ENCODE measurements at regions not wholly inside any gene's neighbourhood (a gene's known extent, or its start where the extent isn't known, plus 50 kb on each side); places are given as distances from the start of the nearest gene placed in this dataset.

DNA sequence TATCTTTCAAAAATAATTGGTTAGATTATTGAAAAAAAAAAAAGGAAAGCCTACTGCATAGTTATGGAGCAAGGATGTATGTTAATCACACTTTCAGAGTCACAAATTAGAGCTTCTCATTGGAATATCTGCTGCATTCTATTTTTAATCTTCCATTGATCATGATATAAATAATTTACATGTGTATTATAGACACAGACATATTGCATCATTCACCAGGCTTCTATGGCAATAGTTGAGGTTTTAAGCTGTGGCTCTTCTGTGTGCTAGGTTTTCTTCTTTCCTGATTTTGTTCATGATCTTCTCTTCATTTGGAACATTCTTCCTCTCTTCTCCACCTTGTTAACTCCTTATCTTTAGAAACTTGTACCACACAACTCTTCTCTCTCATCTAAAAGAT, 123.2 kb upstream of the HMCN1 start:
- no peaks in the 10 kb centered on the region for H3K27me3 ChIP-seq
- no peaks in the 10 kb centered on the region for H3K36me3 ChIP-seq (replicated peaks; ENCODE audit: insufficient read depth, low read depth)
- H3K9me3 ChIP-seq (ENCODE audit: low read depth): no peaks in the 10 kb centered on the region
- H3K4me2 ChIP-seq: no peak overlapping the region
- no peak overlapping the region for H3K4me3 ChIP-seq
- TF ChIP-seq EZH2 (IDR thresholded peaks at IDR 0.05; ENCODE audit: borderline replicate concordance) (no peak), EZH2phosphoT487 (IDR thresholded peaks at IDR 0.05; ENCODE audit: low read depth, severe bottlenecking, unreplicated experiment) (no peak)
- TF ChIP-seq, protein P1, sequence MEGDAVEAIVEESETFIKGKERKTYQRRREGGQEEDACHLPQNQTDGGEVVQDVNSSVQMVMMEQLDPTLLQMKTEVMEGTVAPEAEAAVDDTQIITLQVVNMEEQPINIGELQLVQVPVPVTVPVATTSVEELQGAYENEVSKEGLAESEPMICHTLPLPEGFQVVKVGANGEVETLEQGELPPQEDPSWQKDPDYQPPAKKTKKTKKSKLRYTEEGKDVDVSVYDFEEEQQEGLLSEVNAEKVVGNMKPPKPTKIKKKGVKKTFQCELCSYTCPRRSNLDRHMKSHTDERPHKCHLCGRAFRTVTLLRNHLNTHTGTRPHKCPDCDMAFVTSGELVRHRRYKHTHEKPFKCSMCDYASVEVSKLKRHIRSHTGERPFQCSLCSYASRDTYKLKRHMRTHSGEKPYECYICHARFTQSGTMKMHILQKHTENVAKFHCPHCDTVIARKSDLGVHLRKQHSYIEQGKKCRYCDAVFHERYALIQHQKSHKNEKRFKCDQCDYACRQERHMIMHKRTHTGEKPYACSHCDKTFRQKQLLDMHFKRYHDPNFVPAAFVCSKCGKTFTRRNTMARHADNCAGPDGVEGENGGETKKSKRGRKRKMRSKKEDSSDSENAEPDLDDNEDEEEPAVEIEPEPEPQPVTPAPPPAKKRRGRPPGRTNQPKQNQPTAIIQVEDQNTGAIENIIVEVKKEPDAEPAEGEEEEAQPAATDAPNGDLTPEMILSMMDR (IDR thresholded peaks at IDR 0.05; ENCODE audit: poor library complexity): no peak
- no peaks in the 10 kb centered on the region for H3K79me2 ChIP-seq
- H3K9me2 ChIP-seq (replicated peaks; ENCODE audit: insufficient read depth): no peaks in the 10 kb centered on the region
- H2AFZ ChIP-seq: no peak overlapping the region
- H3K27ac ChIP-seq: no peak overlapping the region
- H4K20me1 ChIP-seq (ENCODE audit: insufficient read depth, poor library complexity, severe bottlenecking): no peaks in the 10 kb centered on the region
- DNase-seq (ENCODE audit: low spot score): no peak
- no peaks in the 10 kb centered on the region for H3K4me1 ChIP-seq (ENCODE audit: insufficient read depth)

DNA sequence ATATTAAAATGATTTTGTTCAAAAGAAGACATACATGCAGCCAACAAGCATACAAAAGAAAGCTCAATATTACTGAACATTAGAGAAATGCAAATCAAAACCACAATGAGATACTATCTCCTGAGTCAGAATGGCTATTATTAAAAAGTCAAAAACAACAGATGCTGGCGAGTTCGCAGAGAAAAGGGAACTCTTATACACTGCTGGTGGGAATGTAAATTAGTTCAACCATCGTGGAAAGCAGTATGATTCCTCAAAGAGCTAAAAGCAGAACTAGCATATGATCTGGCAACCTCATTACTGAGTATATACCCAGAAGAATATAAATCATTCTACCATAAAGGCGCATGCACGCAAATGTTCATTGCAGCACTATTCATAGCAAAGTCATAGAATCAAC, 126.0 kb upstream of the HMCN1 start:
- Histone ChIP-seq H3K27me3 (no peaks in the 10 kb centered on the region), H3K27ac (no peak overlapping the region), H3K4me2 (no peak overlapping the region), H4K20me1 (ENCODE audit: insufficient read depth, poor library complexity, severe bottlenecking) (no peaks in the 10 kb centered on the region), H3K4me1 (ENCODE audit: insufficient read depth) (no peaks in the 10 kb centered on the region), H3K9me3 (ENCODE audit: low read depth) (no peaks in the 10 kb centered on the region), H3K4me3 (no peak overlapping the region), H2AFZ (no peak overlapping the region), H3K36me3 (replicated peaks; ENCODE audit: insufficient read depth, low read depth) (no peaks in the 10 kb centered on the region), H3K9me2 (replicated peaks; ENCODE audit: insufficient read depth) (no peaks in the 10 kb centered on the region), H3K79me2 (no peaks in the 10 kb centered on the region)
- TF ChIP-seq EZH2phosphoT487 (IDR thresholded peaks at IDR 0.05; ENCODE audit: low read depth, severe bottlenecking, unreplicated experiment) (no peak), EZH2 (IDR thresholded peaks at IDR 0.05; ENCODE audit: borderline replicate concordance) (no peak)
- TF ChIP-seq, protein P1 (IDR thresholded peaks at IDR 0.05; ENCODE audit: poor library complexity): no peak
- no peak for DNase-seq (ENCODE audit: low spot score)
- WGBS (ENCODE audit: low lambda C conversion rate, missing lambda C conversion rate): 93% methylated on average over 5 of the region's 5 CpGs

DNA sequence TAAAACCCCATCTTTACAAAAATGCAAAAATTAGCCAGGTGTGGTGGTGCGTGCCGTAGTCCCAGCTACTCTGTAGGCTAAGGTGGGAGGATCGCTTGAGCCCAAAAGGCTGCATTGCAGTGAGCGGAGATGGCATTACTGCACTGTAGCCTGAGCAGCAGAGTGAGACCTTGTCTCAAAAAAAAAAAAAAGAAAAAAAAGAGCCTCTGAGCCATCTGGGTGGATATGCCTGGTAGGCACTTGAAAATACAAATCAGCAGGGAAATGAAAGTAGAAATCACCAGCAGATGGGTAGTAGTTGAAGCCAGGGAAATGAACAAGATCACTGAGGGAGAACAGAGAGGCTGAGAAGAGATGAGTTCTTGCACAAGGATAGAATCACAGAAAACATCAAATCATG, 131.0 kb upstream of the HMCN1 start:
- DNase-seq (ENCODE audit: low spot score): no peak
- no peak overlapping the region for H3K4me3 ChIP-seq
- no peaks in the 10 kb centered on the region for H4K20me1 ChIP-seq (ENCODE audit: insufficient read depth, poor library complexity, severe bottlenecking)
- no peaks in the 10 kb centered on the region for H3K79me2 ChIP-seq
- no peaks in the 10 kb centered on the region for H3K4me1 ChIP-seq (ENCODE audit: insufficient read depth)
- no peaks in the 10 kb centered on the region for H3K27me3 ChIP-seq
- H2AFZ ChIP-seq: no peak overlapping the region
- H3K27ac ChIP-seq: no peak overlapping the region
- H3K4me2 ChIP-seq: no peak overlapping the region
- WGBS (ENCODE audit: low lambda C conversion rate, missing lambda C conversion rate): 94% methylated on average over 4 of the region's 4 CpGs
- no peaks in the 10 kb centered on the region for H3K9me3 ChIP-seq (ENCODE audit: low read depth)
- TF ChIP-seq EZH2phosphoT487 (IDR thresholded peaks at IDR 0.05; ENCODE audit: low read depth, severe bottlenecking, unreplicated experiment) (no peak), EZH2 (IDR thresholded peaks at IDR 0.05; ENCODE audit: borderline replicate concordance) (no peak)
- TF ChIP-seq, protein P1 (IDR thresholded peaks at IDR 0.05; ENCODE audit: poor library complexity): no peak
- H3K36me3 ChIP-seq (replicated peaks; ENCODE audit: insufficient read depth, low read depth): no peaks in the 10 kb centered on the region
- H3K9me2 ChIP-seq (replicated peaks; ENCODE audit: insufficient read depth): no peaks in the 10 kb centered on the region

DNA sequence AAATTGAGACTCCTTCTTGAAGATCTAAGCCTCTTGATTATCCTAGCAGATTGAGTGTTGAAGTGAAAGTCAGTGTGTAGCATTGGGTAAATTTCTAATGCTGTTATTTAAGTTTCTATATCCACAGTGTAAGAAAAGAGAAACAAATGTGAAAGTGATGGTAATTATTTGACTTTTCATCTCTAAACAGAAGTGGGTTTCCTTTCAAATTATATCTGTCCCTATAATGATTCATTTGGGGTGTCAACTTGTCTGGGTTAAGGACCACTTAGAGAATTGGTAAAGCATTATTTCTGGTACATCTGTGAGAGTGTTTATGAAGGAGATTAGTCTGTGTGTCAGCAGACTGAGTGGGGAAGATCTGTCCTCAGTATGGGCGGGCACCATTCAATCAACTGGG, 133.0 kb upstream of the HMCN1 start:
- H2AFZ ChIP-seq: no peak overlapping the region
- H3K4me1 ChIP-seq (ENCODE audit: insufficient read depth): no peaks in the 10 kb centered on the region
- H3K79me2 ChIP-seq: no peaks in the 10 kb centered on the region
- no peak overlapping the region for H3K4me3 ChIP-seq
- H4K20me1 ChIP-seq (ENCODE audit: insufficient read depth, poor library complexity, severe bottlenecking): no peaks in the 10 kb centered on the region
- no peaks in the 10 kb centered on the region for H3K27me3 ChIP-seq
- 100% methylated on average over 1 of the region's 1 CpG for WGBS (ENCODE audit: low lambda C conversion rate, missing lambda C conversion rate)
- H3K36me3 ChIP-seq (replicated peaks; ENCODE audit: insufficient read depth, low read depth): no peaks in the 10 kb centered on the region
- H3K9me2 ChIP-seq (replicated peaks; ENCODE audit: insufficient read depth): no peaks in the 10 kb centered on the region
- H3K4me2 ChIP-seq: no peak overlapping the region
- TF ChIP-seq, protein P1 (IDR thresholded peaks at IDR 0.05; ENCODE audit: poor library complexity): no peak
- H3K27ac ChIP-seq: no peak overlapping the region
- no peaks in the 10 kb centered on the region for H3K9me3 ChIP-seq (ENCODE audit: low read depth)
- DNase-seq (ENCODE audit: low spot score): no peak

Data from hepatocyte (in vitro differentiated cells).